GM19351 (cell line): ENCODE measurements at regions not wholly inside any gene's neighbourhood (a gene's known extent, or its start where the extent isn't known, plus 50 kb on each side); places are given as distances from the start of the nearest gene placed in this dataset.
"Not testable (repeated sequence)": the region's sequence is repeated elsewhere in the genome, so short reads cannot be mapped to it uniquely, and the experiment has no call there.

ENCODE experiments used
- ATAC-seq: cut with Tn5 transposase; IDR thresholded peaks from one replicate; pipeline ENCODE4 v1.9.1; 2021; ENCODE audit warnings: mild to moderate bottlenecking, moderate library complexity; ENCODE audit not compliant: unreplicated experiment

- not testable (repeated sequence) for ATAC-seq
Observed at GRCh38 chr18:51570071-51570470, 372.6 kb upstream of the MEX3C start.

GRCh38 chr18:51573886-51574285 lies 376.4 kb upstream of the MEX3C start:
- not testable (repeated sequence) for ATAC-seq

- ATAC-seq = no peak
Observed at GRCh38 chr18:51575171-51575570, 377.7 kb upstream of the MEX3C start.

- ATAC-seq = no peak
Observed at GRCh38 chr18:51578406-51578980, 381.0 kb upstream of the MEX3C start.

GRCh38 chr18:51580580-51580979 lies 383.1 kb upstream of the MEX3C start:
- ATAC-seq = no peak

- no peak for ATAC-seq
Observed at GRCh38 chr18:51582551-51582950, 385.1 kb upstream of the MEX3C start.

GRCh38 chr18:51588616-51589015 lies 391.1 kb upstream of the MEX3C start:
- ATAC-seq = no peak

GRCh38 chr18:51593931-51594330 lies 396.4 kb upstream of the MEX3C start:
- ATAC-seq = no peak

GRCh38 chr18:51603111-51603510 lies 405.6 kb upstream of the MEX3C start:
- no peak for ATAC-seq

- ATAC-seq = no peak
Observed at GRCh38 chr18:51603551-51603950, 406.1 kb upstream of the MEX3C start.

GRCh38 chr18:51610481-51610880 lies 413.0 kb upstream of the MEX3C start:
- ATAC-seq = no peak

GRCh38 chr18:51611326-51611725 lies 413.8 kb upstream of the MEX3C start:
- no peak for ATAC-seq

- no peak for ATAC-seq
Observed at GRCh38 chr18:51614033-51614432, 416.6 kb upstream of the MEX3C start.

- ATAC-seq = no peak
Observed at GRCh38 chr18:51614967-51615571, 417.6 kb upstream of the MEX3C start.

GRCh38 chr18:51617167-51617566 lies 419.7 kb upstream of the MEX3C start:
- no peak for ATAC-seq

GRCh38 chr18:51617572-51618260 lies 420.2 kb upstream of the MEX3C start:
- ATAC-seq = no peak

- no peak for ATAC-seq
Observed at GRCh38 chr18:51619283-51619682, 421.8 kb upstream of the MEX3C start.

GRCh38 chr18:51621113-51621863 lies 423.8 kb upstream of the MEX3C start:
- ATAC-seq = peak; percentile 72

GRCh38 chr18:51621864-51622160 lies 424.3 kb upstream of the MEX3C start:
- no peak for ATAC-seq

GRCh38 chr18:51622702-51623101 lies 425.2 kb upstream of the MEX3C start:
- ATAC-seq = no peak

GRCh38 chr18:51623653-51624052 lies 426.2 kb upstream of the MEX3C start:
- ATAC-seq = no peak

GRCh38 chr18:51630706-51631105 lies 433.2 kb upstream of the MEX3C start:
- ATAC-seq = peak; percentile 84
